ENCODE measurements at regions not wholly inside any gene's neighbourhood (a gene's known extent, or its start where the extent isn't known, plus 50 kb on each side); places are given as distances from the start of the nearest gene placed in this dataset.
"Not testable (repeated sequence)": the region's sequence is repeated elsewhere in the genome, so short reads cannot be mapped to it uniquely, and the experiment has no call there.

- DNase-seq: peak; percentile 18
Measured at GRCh38 chr13:76600081-76600480, 286.1 kb downstream of the KCTD12 start.

GRCh38 chr13:76597868-76598267 is 288.3 kb downstream of the KCTD12 start:
- DNase-seq: no peak

GRCh38 chr13:76596216-76596615 is 290.0 kb downstream of the KCTD12 start:
- no peak for DNase-seq

- no peak for DNase-seq
Measured at GRCh38 chr13:76594435-76594834, 291.8 kb downstream of the KCTD12 start.

- no peak for DNase-seq
Measured at GRCh38 chr13:76586842-76587241, 299.4 kb downstream of the KCTD12 start.

GRCh38 chr13:76579701-76580100 is 306.5 kb downstream of the KCTD12 start:
- DNase-seq: no peak

- not testable (repeated sequence) for DNase-seq
Measured at GRCh38 chr13:76575634-76576033, 310.6 kb downstream of the KCTD12 start.

- no peak for DNase-seq
Measured at GRCh38 chr13:76570510-76570971, 315.7 kb downstream of the KCTD12 start.

- DNase-seq: peak; percentile 24
Measured at GRCh38 chr13:76556627-76557026, 329.6 kb downstream of the KCTD12 start.

GRCh38 chr13:76552807-76553206 is 333.4 kb downstream of the KCTD12 start:
- DNase-seq: no peak

- DNase-seq: no peak
Measured at GRCh38 chr13:76552041-76552772, 334.0 kb downstream of the KCTD12 start.

GRCh38 chr13:76542176-76542575 is 344.0 kb downstream of the KCTD12 start:
- no peak for DNase-seq

- DNase-seq: no peak
Measured at GRCh38 chr13:76538004-76538403, 348.2 kb downstream of the KCTD12 start.

GRCh38 chr13:76533251-76533650 is 353.0 kb downstream of the KCTD12 start:
- no peak for DNase-seq

GRCh38 chr13:76527041-76527440 is 359.2 kb downstream of the KCTD12 start:
- no peak for DNase-seq

GRCh38 chr13:76523740-76524340 is 362.4 kb downstream of the KCTD12 start:
- no peak for DNase-seq

- peak; percentile 6 for DNase-seq
Measured at GRCh38 chr13:76522083-76522755, 364.0 kb downstream of the KCTD12 start.

GRCh38 chr13:76519685-76520084 is 366.5 kb downstream of the KCTD12 start:
- DNase-seq: no peak

- DNase-seq: peak; percentile 20
Measured at GRCh38 chr13:76516586-76516985, 369.6 kb downstream of the KCTD12 start.

- DNase-seq: peak; percentile 20
Measured at GRCh38 chr13:76516013-76516412, 370.2 kb downstream of the KCTD12 start.

GRCh38 chr13:76512721-76513145 is 373.5 kb downstream of the KCTD12 start:
- DNase-seq: peak; percentile 53

GRCh38 chr13:76505437-76505836 is 380.8 kb downstream of the KCTD12 start:
- DNase-seq: no peak

- DNase-seq: no peak
Measured at GRCh38 chr13:76503766-76504165, 382.4 kb downstream of the KCTD12 start.

GRCh38 chr13:76503291-76503690 is 382.9 kb downstream of the KCTD12 start:
- DNase-seq: no peak
